Ovary (tissue), 3 donors: ENCODE measurements at regions not wholly inside any gene's neighbourhood (a gene's known extent, or its start where the extent isn't known, plus 50 kb on each side); places are given as distances from the start of the nearest gene placed in this dataset.

Source experiments
- CTCF ChIP-seq, 3 donors: fragments of 450-650 bp in 2 of 3; fragments of 200-600 bp in 1 of 3; IDR thresholded peaks; one replicate each; pipeline versions ENCODE4 v1.5.1 to v1.8.0; 2016 to 2022; ENCODE audit warnings: antibody characterized with exemption in 3 of 3, mild to moderate bottlenecking in 1 of 3
- EP300 ChIP-seq: sonication (generic); formaldehyde crosslinking; IDR thresholded peaks from one replicate; pipeline ENCODE4 v1.6.1; 2017; ENCODE audit warnings: antibody characterized with exemption
- POLR2A ChIP-seq: fragments of 450-650 bp; IDR thresholded peaks from one replicate; pipeline ENCODE4 v1.6.1; 2017; ENCODE audit warnings: antibody characterized with exemption, mild to moderate bottlenecking, moderate library complexity
- donor health status: DM: no; HTN: no; CAD: no.

- TF ChIP-seq CTCF (IDR thresholded peaks at IDR 0.05) (no peak), POLR2A (no peak), EP300 (no peak)
These were observed 350.2 kb downstream of the BUD13 start for GRCh38 chr11:116422556-116422955.
